Loucy (cell line): ENCODE measurements at regions not wholly inside any gene's neighbourhood (a gene's known extent, or its start where the extent isn't known, plus 50 kb on each side); places are given as distances from the start of the nearest gene placed in this dataset.

Experiments
- H2AFZ ChIP-seq: fragments of 200-600 bp; sonication (generic); 2 replicates; pipeline ENCODE4 v1.6.0; 2016; ENCODE audit warnings: antibody characterized with exemption, mild to moderate bottlenecking, low read length, moderate library complexity
- H3F3A ChIP-seq: fragments of 200-600 bp; 2 replicates; pipeline ENCODE4 v1.6.0; 2016; ENCODE audit warnings: antibody characterized with exemption, low read depth, mild to moderate bottlenecking
- H3K27me3 ChIP-seq: fragments of 200-600 bp; sonication (generic); 2 replicates; pipeline ENCODE4 v1.6.1; 2014; ENCODE audit warnings: low read length, mild to moderate bottlenecking; ENCODE audit not compliant: insufficient read depth, poor library complexity, severe bottlenecking
- H3K36me3 ChIP-seq: fragments of 200-600 bp; sonication (generic); 2 replicates; pipeline ENCODE4 v1.6.1; 2016; ENCODE audit warnings: low read length; ENCODE audit not compliant: insufficient read depth
- H3K4me1 ChIP-seq: fragments of 200-600 bp; sonication (generic); 2 replicates; pipeline ENCODE4 v1.5.1; 2014; ENCODE audit warnings: low read length, mild to moderate bottlenecking; ENCODE audit not compliant: insufficient read depth, poor library complexity, severe bottlenecking
- H3K4me2 ChIP-seq: fragments of 200-600 bp; sonication (generic); 2 replicates; pipeline ENCODE4 v1.6.0; 2014; ENCODE audit warnings: antibody characterized with exemption, low read length, low read depth, mild to moderate bottlenecking; ENCODE audit not compliant: poor library complexity, severe bottlenecking
- H3K4me3 ChIP-seq: fragments of 200-600 bp; sonication (generic); 2 replicates; pipeline ENCODE4 v1.5.1; 2014; ENCODE audit warnings: low read length, mild to moderate bottlenecking, mixed read lengths; ENCODE audit not compliant: poor library complexity, severe bottlenecking
- H3K79me2 ChIP-seq: fragments of 200-600 bp; sonication (generic); 2 replicates; pipeline ENCODE4 v1.6.1; 2014; ENCODE audit warnings: low read length; ENCODE audit not compliant: insufficient read depth
- H3K9ac ChIP-seq: fragments of 200-600 bp; sonication (generic); 2 replicates; pipeline ENCODE4 v1.6.0; 2014; ENCODE audit warnings: mild to moderate bottlenecking, low read depth, low read length, moderate library complexity; ENCODE audit not compliant: poor library complexity, severe bottlenecking
- H3K9me2 ChIP-seq: fragments of 200-600 bp; sonication (generic); replicated peaks from 2 replicates; pipeline ENCODE4 v1.6.1; 2016; ENCODE audit warnings: low read depth, low read length, mixed read lengths
- H3K9me3 ChIP-seq: fragments of 200-600 bp; sonication (generic); 2 replicates; pipeline ENCODE4 v1.6.1; 2014; ENCODE audit warnings: mild to moderate bottlenecking, antibody characterized with exemption, low read length, low read depth; ENCODE audit not compliant: insufficient read depth
- H4K20me1 ChIP-seq: fragments of 200-600 bp; sonication (generic); 2 replicates; pipeline ENCODE4 v1.6.0; 2014; ENCODE audit warnings: antibody characterized with exemption, low read length, mild to moderate bottlenecking; ENCODE audit not compliant: insufficient read depth, poor library complexity, severe bottlenecking
- CTCF ChIP-seq: fragments of 200-600 bp; sonication (generic); conservative IDR thresholded peaks from 2 replicates; pipeline ENCODE4 v1.5.1; 2014; ENCODE audit warnings: mild to moderate bottlenecking, antibody characterized with exemption, low read length
- EZH2phosphoT487 ChIP-seq: fragments of 200-600 bp; IDR thresholded peaks from 2 replicates; pipeline ENCODE4 v1.6.1; 2018; ENCODE audit warnings: antibody characterized with exemption, mild to moderate bottlenecking, moderate library complexity, borderline replicate concordance

GRCh38 chr3:159859424-159859823, 129.2 kb upstream of the IL12A start:
- no peak overlapping the region for H2AFZ ChIP-seq
- no peaks in the 10 kb centered on the region for H3F3A ChIP-seq
- no peak overlapping the region for H3K9ac ChIP-seq
- H3K9me3 ChIP-seq, result no peaks in the 10 kb centered on the region
- H3K4me3 ChIP-seq, result no peak overlapping the region
- no peaks in the 10 kb centered on the region for H3K79me2 ChIP-seq
- no peaks in the 10 kb centered on the region for H3K36me3 ChIP-seq
- H3K4me1 ChIP-seq, result no peaks in the 10 kb centered on the region
- H3K9me2 ChIP-seq, result no peaks in the 10 kb centered on the region
- H3K4me2 ChIP-seq, result no peak overlapping the region
- TF ChIP-seq CTCF (no peak), EZH2phosphoT487 (no peak)
- H4K20me1 ChIP-seq, result no peaks in the 10 kb centered on the region
- H3K27me3 ChIP-seq, result no peaks in the 10 kb centered on the region

GRCh38 chr3:159859836-159860235, 128.8 kb upstream of the IL12A start:
- Histone ChIP-seq H3K27me3 (no peaks in the 10 kb centered on the region), H3K4me1 (no peaks in the 10 kb centered on the region), H3K9ac (no peak overlapping the region), H3K4me3 (no peak overlapping the region), H2AFZ (no peak overlapping the region), H3K4me2 (no peak overlapping the region), H3F3A (no peaks in the 10 kb centered on the region), H3K79me2 (no peaks in the 10 kb centered on the region), H3K9me2 (no peaks in the 10 kb centered on the region), H3K9me3 (no peaks in the 10 kb centered on the region), H4K20me1 (no peaks in the 10 kb centered on the region), H3K36me3 (no peaks in the 10 kb centered on the region)
- TF ChIP-seq EZH2phosphoT487, result no peak
- no peak for TF ChIP-seq CTCF

- no peaks in the 10 kb centered on the region for H3K4me1 ChIP-seq
These were observed 128.1 kb upstream of the IL12A start for GRCh38 chr3:159860269-159861116.

More at GRCh38 chr3:159860269-159861116, 128.1 kb upstream of the IL12A start:
- Histone ChIP-seq H3K79me2 (no peaks in the 10 kb centered on the region), H3K9me2 (no peaks in the 10 kb centered on the region), H3K9ac (no peak overlapping the region), H3K4me3 (no peak overlapping the region), H4K20me1 (no peaks in the 10 kb centered on the region), H3K4me2 (no peak overlapping the region), H2AFZ (no peak overlapping the region), H3F3A (no peaks in the 10 kb centered on the region), H3K9me3 (no peaks in the 10 kb centered on the region), H3K27me3 (no peaks in the 10 kb centered on the region), H3K36me3 (no peaks in the 10 kb centered on the region)
- TF ChIP-seq CTCF (no peak), EZH2phosphoT487 (no peak)
